ENCODE measurements at regions not wholly inside any gene's neighbourhood (a gene's known extent, or its start where the extent isn't known, plus 50 kb on each side); places are given as distances from the start of the nearest gene placed in this dataset.

GRCh38 chr13:54033323-54033861 lies 1004.8 kb downstream of the OLFM4 start:
- TF ChIP-seq POLR2A (IDR thresholded peaks at IDR 0.05; ENCODE audit: low read depth, low read length) (no peak), POLR2AphosphoS5 (IDR thresholded peaks at IDR 0.05; ENCODE audit: low read depth, low read length) (no peak), TAF1 (IDR thresholded peaks at IDR 0.05; ENCODE audit: low read depth, low read length) (no peak), SPI1 (IDR thresholded peaks at IDR 0.05; ENCODE audit: low read depth, low read length) (no peak), PAX5 (IDR thresholded peaks at IDR 0.05; ENCODE audit: insufficient read depth, low read length, severe bottlenecking) (no peak)
